GM10266 (cell line): ENCODE measurements at regions not wholly inside any gene's neighbourhood (a gene's known extent, or its start where the extent isn't known, plus 50 kb on each side); places are given as distances from the start of the nearest gene placed in this dataset.

ENCODE experiments used
- DNase-seq: peaks from one replicate; pipeline ENCODE4 v3.0.0; 2012; ENCODE audit errors: extremely low spot score
- TF ChIP-seq, protein P1 (sequence below): IDR thresholded peaks from 2 replicates; pipeline ENCODE4 v1.5.1; 2012; ENCODE audit warnings: mild to moderate bottlenecking, low read depth; ENCODE audit not compliant: control insufficient read depth, insufficient read depth; ENCODE audit errors: missing control alignments

DNA sequence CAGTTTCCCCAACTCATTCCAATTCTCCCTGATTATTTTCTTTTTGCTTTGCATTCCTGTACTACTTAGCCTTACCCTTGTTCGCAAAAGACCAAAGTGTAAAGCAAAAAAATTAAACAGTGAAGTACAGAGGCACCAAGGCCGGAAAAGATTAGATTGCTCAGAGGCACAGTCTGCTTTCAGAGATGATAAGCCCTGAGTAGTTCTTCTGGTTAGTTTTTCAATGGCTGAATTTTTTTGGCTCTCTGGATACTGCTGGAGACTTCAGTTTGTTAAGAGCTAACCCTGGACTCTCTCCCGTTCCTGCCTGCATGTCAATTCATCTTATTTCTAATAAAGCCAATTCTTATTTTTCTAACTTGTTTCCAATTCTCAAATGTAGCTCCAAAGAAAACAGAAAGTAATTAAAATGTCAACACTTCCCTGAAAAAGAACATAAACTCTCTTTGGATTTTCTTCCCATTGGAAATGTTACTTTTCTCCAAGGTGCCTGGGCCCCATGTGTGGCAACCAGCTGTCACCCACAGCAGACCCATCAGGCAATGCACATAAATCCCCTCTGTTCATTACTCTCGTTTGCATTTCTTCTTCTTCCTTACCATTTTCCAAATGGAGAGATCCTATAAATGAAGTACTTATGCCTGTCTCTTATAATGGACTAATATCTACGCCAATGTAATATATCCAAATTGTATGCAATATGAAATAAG lies 142.8 kb downstream of the BTG1 start:
- TF ChIP-seq, protein P1, sequence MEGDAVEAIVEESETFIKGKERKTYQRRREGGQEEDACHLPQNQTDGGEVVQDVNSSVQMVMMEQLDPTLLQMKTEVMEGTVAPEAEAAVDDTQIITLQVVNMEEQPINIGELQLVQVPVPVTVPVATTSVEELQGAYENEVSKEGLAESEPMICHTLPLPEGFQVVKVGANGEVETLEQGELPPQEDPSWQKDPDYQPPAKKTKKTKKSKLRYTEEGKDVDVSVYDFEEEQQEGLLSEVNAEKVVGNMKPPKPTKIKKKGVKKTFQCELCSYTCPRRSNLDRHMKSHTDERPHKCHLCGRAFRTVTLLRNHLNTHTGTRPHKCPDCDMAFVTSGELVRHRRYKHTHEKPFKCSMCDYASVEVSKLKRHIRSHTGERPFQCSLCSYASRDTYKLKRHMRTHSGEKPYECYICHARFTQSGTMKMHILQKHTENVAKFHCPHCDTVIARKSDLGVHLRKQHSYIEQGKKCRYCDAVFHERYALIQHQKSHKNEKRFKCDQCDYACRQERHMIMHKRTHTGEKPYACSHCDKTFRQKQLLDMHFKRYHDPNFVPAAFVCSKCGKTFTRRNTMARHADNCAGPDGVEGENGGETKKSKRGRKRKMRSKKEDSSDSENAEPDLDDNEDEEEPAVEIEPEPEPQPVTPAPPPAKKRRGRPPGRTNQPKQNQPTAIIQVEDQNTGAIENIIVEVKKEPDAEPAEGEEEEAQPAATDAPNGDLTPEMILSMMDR, result no peak
- DNase-seq, result no peak

DNA sequence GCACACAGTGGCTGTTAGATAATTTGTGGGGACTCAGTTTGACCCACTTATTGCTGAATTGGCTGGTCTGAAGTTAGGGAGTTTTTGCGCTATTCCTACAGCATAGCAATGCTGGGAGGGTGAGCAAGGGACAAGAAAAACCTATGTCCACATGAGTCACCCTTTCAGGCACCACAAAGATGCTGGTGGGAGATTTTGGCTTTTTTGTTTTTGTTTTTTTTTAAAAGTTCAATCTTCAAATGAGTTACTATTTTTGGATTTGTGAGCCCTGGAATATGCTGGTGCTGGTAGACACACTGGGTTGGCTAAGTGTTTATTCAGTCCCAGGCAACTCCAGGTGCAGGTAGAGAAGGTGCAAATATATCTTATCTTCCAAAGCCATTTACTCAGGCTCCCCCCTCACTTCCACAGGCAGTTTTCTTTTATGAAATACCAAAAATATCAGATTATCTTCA lies 143.4 kb downstream of the BTG1 start:
- DNase-seq, result no peak
- TF ChIP-seq, protein P1, result no peak

DNA sequence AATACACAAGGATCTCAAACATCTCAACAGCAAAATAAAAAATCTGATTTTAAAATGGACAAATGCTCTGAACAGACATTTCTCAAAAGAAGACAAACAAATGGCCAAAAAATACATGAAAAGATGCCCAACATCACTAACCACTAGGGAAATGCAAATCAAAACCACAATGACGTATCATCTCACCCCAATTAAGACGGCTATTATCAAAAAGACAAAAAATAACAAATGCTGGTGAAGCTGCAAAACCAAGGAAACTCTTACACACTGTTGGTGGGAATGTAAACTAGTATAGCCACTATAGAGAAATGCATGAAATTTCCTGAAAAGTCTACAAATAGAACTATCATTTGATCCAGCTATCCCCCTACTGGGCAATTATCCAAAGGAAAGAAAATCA lies 145.0 kb downstream of the BTG1 start:
- TF ChIP-seq, protein P1, result no peak
- no peak for DNase-seq

DNA sequence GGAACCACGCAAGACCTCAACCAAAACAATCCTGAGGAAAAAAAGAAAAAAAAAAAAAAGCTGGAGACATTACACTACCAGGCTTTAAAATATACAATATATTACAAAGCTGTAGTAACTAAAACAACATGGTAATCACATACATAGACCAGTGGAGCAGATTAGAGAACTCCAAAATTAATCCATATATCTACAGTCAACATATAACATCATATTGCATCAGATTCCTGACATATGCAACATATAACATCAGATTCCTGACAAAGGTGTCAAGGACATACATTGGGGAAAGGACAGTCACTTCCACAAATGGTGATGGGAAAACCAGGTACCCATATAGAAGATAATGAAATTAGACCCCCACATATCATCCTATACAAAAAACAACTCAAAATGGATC lies 145.8 kb downstream of the BTG1 start:
- DNase-seq, result no peak
- TF ChIP-seq, protein P1, result no peak

DNA sequence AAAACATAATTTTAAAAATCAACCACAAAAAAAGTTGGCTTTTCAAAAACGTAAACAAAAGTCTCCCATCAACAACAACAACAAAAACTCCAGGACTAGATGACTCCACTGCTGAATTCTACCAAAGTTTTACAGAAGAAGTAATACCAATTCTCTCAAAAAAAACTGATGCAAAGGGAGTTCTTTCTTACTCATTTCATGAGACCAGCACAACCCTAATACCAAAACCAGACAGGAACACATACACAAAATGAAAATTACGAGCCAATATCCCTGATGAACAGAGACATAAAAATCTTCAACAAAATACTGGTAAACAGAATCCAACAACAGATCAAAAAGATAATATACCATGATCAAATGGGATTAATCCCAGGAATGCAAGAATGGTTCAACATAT lies 147.3 kb downstream of the BTG1 start:
- TF ChIP-seq, protein P1, result no peak

DNA sequence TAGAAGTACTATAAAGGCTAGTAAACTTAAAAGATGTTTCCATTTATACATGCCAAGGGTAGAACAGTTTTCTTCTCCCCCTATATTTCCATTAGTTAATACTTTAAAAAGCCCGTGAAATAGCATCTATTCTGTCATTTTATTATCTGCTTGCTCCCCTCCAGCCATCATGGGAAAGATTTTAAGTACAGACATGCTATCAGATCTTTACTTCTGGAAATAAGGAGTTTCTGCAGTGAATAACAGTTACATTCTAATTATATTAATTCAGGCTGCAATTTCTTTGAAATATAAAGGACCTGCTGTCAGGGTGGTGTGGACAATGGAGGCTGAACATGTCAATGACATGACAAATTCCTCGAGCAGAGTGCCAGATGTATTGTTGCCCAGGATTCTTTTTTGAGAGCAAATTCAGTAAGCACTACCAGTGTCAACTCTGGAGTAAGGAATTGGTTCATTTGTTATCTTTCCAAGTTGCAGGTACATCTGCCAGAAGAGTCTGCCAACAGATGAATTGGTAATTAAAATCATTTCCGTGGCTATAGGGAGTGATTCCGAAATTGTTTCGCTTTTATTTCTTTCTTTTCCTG lies 151.3 kb downstream of the BTG1 start:
- TF ChIP-seq, protein P1, result no peak

More for the DNA sequence above, 147.3 kb downstream of the BTG1 start:
- no peak for DNase-seq

More for the DNA sequence above, 151.3 kb downstream of the BTG1 start:
- no peak for DNase-seq
